HG03196 (cell line): ENCODE measurements at regions not wholly inside any gene's neighbourhood (a gene's known extent, or its start where the extent isn't known, plus 50 kb on each side); places are given as distances from the start of the nearest gene placed in this dataset.
"Not testable (repeated sequence)": the region's sequence is repeated elsewhere in the genome, so short reads cannot be mapped to it uniquely, and the experiment has no call there.

Source experiments
- ATAC-seq: cut with Tn5 transposase; IDR thresholded peaks from one replicate; pipeline ENCODE4 v1.9.1; 2021; ENCODE audit not compliant: unreplicated experiment

- ATAC-seq: no peak
Observed at GRCh38 chr18:29928081-29928480, 1114.5 kb downstream of the DSC3 start.

GRCh38 chr18:29925566-29925965 lies 1117.0 kb downstream of the DSC3 start:
- no peak for ATAC-seq

GRCh38 chr18:29912351-29912750 lies 1130.2 kb downstream of the DSC3 start:
- no peak for ATAC-seq

- no peak for ATAC-seq
Observed at GRCh38 chr18:29892960-29893558, 1149.5 kb downstream of the DSC3 start.

GRCh38 chr18:29883114-29883513 lies 1159.4 kb downstream of the DSC3 start:
- no peak for ATAC-seq

GRCh38 chr18:29882620-29883019 lies 1159.9 kb downstream of the DSC3 start:
- no peak for ATAC-seq

GRCh38 chr18:29879763-29880162 lies 1162.8 kb downstream of the DSC3 start:
- ATAC-seq: no peak

- no peak for ATAC-seq
Observed at GRCh38 chr18:29874519-29875098, 1167.9 kb downstream of the DSC3 start.

- no peak for ATAC-seq
Observed at GRCh38 chr18:29873211-29873610, 1169.3 kb downstream of the DSC3 start.

GRCh38 chr18:29871246-29871645 lies 1171.3 kb downstream of the DSC3 start:
- no peak for ATAC-seq

- no peak for ATAC-seq
Observed at GRCh38 chr18:29862824-29863223, 1179.7 kb downstream of the DSC3 start.

GRCh38 chr18:29855637-29856036 lies 1186.9 kb downstream of the DSC3 start:
- no peak for ATAC-seq

- no peak for ATAC-seq
Observed at GRCh38 chr18:29853126-29853525, 1189.4 kb downstream of the DSC3 start.

- no peak for ATAC-seq
Observed at GRCh38 chr18:29849144-29849543, 1193.4 kb downstream of the DSC3 start.

GRCh38 chr18:29841631-29842030 lies 1200.9 kb downstream of the DSC3 start:
- ATAC-seq: no peak

GRCh38 chr18:29840089-29840488 lies 1202.5 kb downstream of the DSC3 start:
- ATAC-seq: no peak

GRCh38 chr18:29838961-29839360 lies 1203.6 kb downstream of the DSC3 start:
- ATAC-seq: not testable (repeated sequence)

GRCh38 chr18:29838556-29838955 lies 1204.0 kb downstream of the DSC3 start:
- ATAC-seq: no peak

- no peak for ATAC-seq
Observed at GRCh38 chr18:29823671-29824070, 1218.9 kb downstream of the DSC3 start.

GRCh38 chr18:29821544-29821943 lies 1221.0 kb downstream of the DSC3 start:
- ATAC-seq: no peak

- ATAC-seq: no peak
Observed at GRCh38 chr18:29811519-29811918, 1231.0 kb downstream of the DSC3 start.

GRCh38 chr18:29780816-29781215 lies 1261.7 kb downstream of the DSC3 start:
- ATAC-seq: no peak

- ATAC-seq: no peak
Observed at GRCh38 chr18:29779096-29779495, 1263.4 kb downstream of the DSC3 start.
